DND-41 (cell line): ENCODE measurements at regions not wholly inside any gene's neighbourhood (a gene's known extent, or its start where the extent isn't known, plus 50 kb on each side); places are given as distances from the start of the nearest gene placed in this dataset.

Experiments
- ATAC-seq: fragments of 200-7000 bp; cut with Tn5 transposase; 3 replicates; pipeline ENCODE4 v1.9.1; 2021; ENCODE audit warnings: low read depth; ENCODE audit not compliant: insufficient read depth
- DNase-seq: peaks from one replicate; pipeline ENCODE4 v3.0.0-alpha.2; 2020
- H2AFZ ChIP-seq: 2 replicates; pipeline ENCODE4 v1.6.0; 2012; ENCODE audit warnings: low read depth, low read length
- H3K27ac ChIP-seq: 2 replicates; pipeline ENCODE4 v1.5.1; 2012; ENCODE audit warnings: low read length, inconsistent platforms
- H3K27me3 ChIP-seq: fragments of 200-600 bp; sonication (generic); 2 replicates; pipeline ENCODE4 v1.6.0; 2012; ENCODE audit warnings: low read length, mild to moderate bottlenecking, inconsistent platforms; ENCODE audit not compliant: insufficient read depth, poor library complexity
- H3K36me3 ChIP-seq: 2 replicates; pipeline ENCODE4 v1.5.1; 2012; ENCODE audit warnings: low read length, inconsistent platforms; ENCODE audit not compliant: insufficient read depth
- H3K4me1 ChIP-seq: 2 replicates; pipeline ENCODE4 v1.5.1; 2012; ENCODE audit warnings: mild to moderate bottlenecking, low read length; ENCODE audit not compliant: insufficient read depth
- H3K4me2 ChIP-seq: 2 replicates; pipeline ENCODE4 v1.6.0; 2012; ENCODE audit warnings: mild to moderate bottlenecking, moderate library complexity, low read length, inconsistent platforms; ENCODE audit not compliant: insufficient read depth
- H3K4me3 ChIP-seq, 2 experiments: fragments of 200-600 bp in 1 of 2; shearing (Covaris generic) in 1 of 2; 2 replicates each; pipeline ENCODE4 v1.5.1; 2012 to 2016; ENCODE audit warnings: inconsistent platforms in 2 of 2, low read length in 2 of 2, mild to moderate bottlenecking in 2 of 2, low read depth in 1 of 2, moderate library complexity in 1 of 2
- H3K79me2 ChIP-seq: 2 replicates; pipeline ENCODE4 v1.6.0; 2012; ENCODE audit warnings: low read length, inconsistent platforms; ENCODE audit not compliant: insufficient read depth
- H3K9ac ChIP-seq: 2 replicates; pipeline ENCODE4 v1.6.0; 2012; ENCODE audit warnings: low read depth, mild to moderate bottlenecking, inconsistent platforms, low read length, moderate library complexity
- H3K9me3 ChIP-seq: 2 replicates; pipeline ENCODE4 v1.5.1; 2012; ENCODE audit warnings: low read length, moderate library complexity, mild to moderate bottlenecking, inconsistent platforms; ENCODE audit not compliant: insufficient read depth, severe bottlenecking
- H4K20me1 ChIP-seq: 2 replicates; pipeline ENCODE4 v1.6.0; 2012; ENCODE audit warnings: low read length; ENCODE audit not compliant: insufficient read depth
- CTCF ChIP-seq: IDR thresholded peaks from 2 replicates; pipeline ENCODE4 v1.5.1; 2012; ENCODE audit warnings: borderline replicate concordance, low read length, moderate library complexity, mild to moderate bottlenecking; ENCODE audit not compliant: poor library complexity, severe bottlenecking; ENCODE audit errors: extremely low read depth
- EZH2 ChIP-seq: IDR thresholded peaks from 3 replicates; pipeline ENCODE4 v1.6.1; 2012; ENCODE audit warnings: borderline replicate concordance, low read depth, mild to moderate bottlenecking, moderate library complexity, low read length, inconsistent platforms; ENCODE audit not compliant: severe bottlenecking

GRCh38 chr2:30314981-30315380 is 83.6 kb downstream of the LBH start:
- Histone ChIP-seq H3K79me2 (no peaks in the 10 kb centered on the region), H4K20me1 (no peaks in the 10 kb centered on the region), H3K9me3 (no peaks in the 10 kb centered on the region), H3K27ac (no peak overlapping the region), H3K4me2 (no peak overlapping the region), H3K9ac (no peak overlapping the region), H2AFZ (no peak overlapping the region), H3K36me3 (no peaks in the 10 kb centered on the region), H3K27me3 (no peaks in the 10 kb centered on the region), H3K4me3 (no peak overlapping the region), H3K4me1 (peaks cover 19% of the 10 kb centered on the region)
- TF ChIP-seq CTCF (no peak), EZH2 (no peak)
- DNase-seq (no peak), ATAC-seq (no peak)

- H3K4me2 ChIP-seq: no peak overlapping the region
- H3K9ac ChIP-seq: no peak overlapping the region
- no peaks in the 10 kb centered on the region for H3K9me3 ChIP-seq
- no peaks in the 10 kb centered on the region for H3K36me3 ChIP-seq
- H3K4me1 ChIP-seq: peaks cover 14% of the 10 kb centered on the region
- no peak overlapping the region for H3K4me3 ChIP-seq
- no peaks in the 10 kb centered on the region for H4K20me1 ChIP-seq
- H3K27me3 ChIP-seq: no peaks in the 10 kb centered on the region
- no peaks in the 10 kb centered on the region for H3K79me2 ChIP-seq
- H2AFZ ChIP-seq: no peak overlapping the region
- DNase-seq (peak; percentile 13), ATAC-seq (peak; percentile 57; the same call in 2 of the 3 replicates)
- H3K27ac ChIP-seq: no peak overlapping the region
- no peak for TF ChIP-seq EZH2
- TF ChIP-seq CTCF: no peak
Measured at GRCh38 chr2:30315391-30316063, 84.2 kb downstream of the LBH start.

GRCh38 chr2:30316408-30316807 is 85.1 kb downstream of the LBH start:
- no peaks in the 10 kb centered on the region for H3K27me3 ChIP-seq
- no peak overlapping the region for H3K27ac ChIP-seq
- H3K9me3 ChIP-seq: no peaks in the 10 kb centered on the region
- DNase-seq (no peak), ATAC-seq (no peak)
- H3K4me1 ChIP-seq: peaks cover 6% of the 10 kb centered on the region; the same call in 1 of the 2 replicates
- H3K9ac ChIP-seq: no peak overlapping the region
- H2AFZ ChIP-seq: no peak overlapping the region
- TF ChIP-seq CTCF: no peak
- TF ChIP-seq EZH2: no peak
- no peaks in the 10 kb centered on the region for H4K20me1 ChIP-seq
- H3K79me2 ChIP-seq: no peaks in the 10 kb centered on the region
- H3K4me2 ChIP-seq: no peak overlapping the region
- H3K36me3 ChIP-seq: no peaks in the 10 kb centered on the region
- no peak overlapping the region for H3K4me3 ChIP-seq
